ENCODE measurements at regions not wholly inside any gene's neighbourhood (a gene's known extent, or its start where the extent isn't known, plus 50 kb on each side); places are given as distances from the start of the nearest gene placed in this dataset.

GRCh38 chr1:2970311-2971071 is 50.8 kb upstream of the ACTRT2 start:
- FAIRE-seq (no peak), DNase-seq (peak in 2 of 6 donors; percentile 40 to 48), ATAC-seq (no peak)
- TF ChIP-seq CTCF (IDR thresholded peaks at IDR 0.05), result no peak
- 89% methylated on average over 22 to 23 of the region's 23 CpGs for WGBS, 2 donors
- no peaks in the 10 kb centered on the region for H3K27me3 ChIP-seq
- H3K9me3 ChIP-seq, result no peaks in the 10 kb centered on the region
- no peak overlapping the region for H3K4me3 ChIP-seq
- no peaks in the 10 kb centered on the region for H3K36me3 ChIP-seq
- H3K27ac ChIP-seq, result no peak overlapping the region
- intact Hi-C loops (cut with DNase I), result no loop called here
- peaks cover 5 to 14% (median 13%) of the 10 kb centered on the region in 3 donors for H3K4me1 ChIP-seq

GRCh38 chr1:2971101-2971501 is 50.2 kb upstream of the ACTRT2 start:
- Histone ChIP-seq H3K27me3 (no peaks in the 10 kb centered on the region), H3K4me1 (peaks cover 11 to 15% (median 15%) of the 10 kb centered on the region in 3 donors), H3K4me3 (no peak overlapping the region), H3K9me3 (no peaks in the 10 kb centered on the region), H3K36me3 (no peaks in the 10 kb centered on the region), H3K27ac (no peak overlapping the region)
- ATAC-seq (no peak), FAIRE-seq (no peak), DNase-seq (peak in 2 of 6 donors; percentile 41 to 48)
- intact Hi-C loops (cut with DNase I), result no loop called here
- no peak for TF ChIP-seq CTCF (IDR thresholded peaks at IDR 0.05)
- WGBS, 2 donors, result 83 to 97% methylated on average over 9 of the region's 9 CpGs

All from pancreas (tissue), 10 donors.